ENCODE measurements at regions not wholly inside any gene's neighbourhood (a gene's known extent, or its start where the extent isn't known, plus 50 kb on each side); places are given as distances from the start of the nearest gene placed in this dataset.

GRCh38 chr3:163018664-163019063 is 1522.1 kb downstream of the OTOL1 start:
- H3K4me3 ChIP-seq (replicated peaks; ENCODE audit: low read depth, low read length) = no peak overlapping the region
- DNase-seq (ENCODE audit: low read depth) = no peak
- no peak for TF ChIP-seq CTCF (IDR thresholded peaks at IDR 0.05; ENCODE audit: low read length, missing control alignments)

GRCh38 chr3:163019260-163019659 is 1522.7 kb downstream of the OTOL1 start:
- TF ChIP-seq CTCF (IDR thresholded peaks at IDR 0.05; ENCODE audit: low read length, missing control alignments) = no peak
- no peak overlapping the region for H3K4me3 ChIP-seq (replicated peaks; ENCODE audit: low read depth, low read length)
- no peak for DNase-seq (ENCODE audit: low read depth)

- no peak for TF ChIP-seq CTCF (IDR thresholded peaks at IDR 0.05; ENCODE audit: low read length, missing control alignments)
- H3K4me3 ChIP-seq (replicated peaks; ENCODE audit: low read depth, low read length) = no peak overlapping the region
- no peak for DNase-seq (ENCODE audit: low read depth)
Measured at GRCh38 chr3:163033652-163034051, 1537.0 kb downstream of the OTOL1 start.

- H3K4me3 ChIP-seq (replicated peaks; ENCODE audit: low read depth, low read length) = no peak overlapping the region
- no peak for DNase-seq (ENCODE audit: low read depth)
- TF ChIP-seq CTCF (IDR thresholded peaks at IDR 0.05; ENCODE audit: low read length, missing control alignments) = no peak
Measured at GRCh38 chr3:163039636-163040035, 1543.0 kb downstream of the OTOL1 start.

- peak; percentile 48 for DNase-seq (ENCODE audit: low read depth)
- no peak overlapping the region for H3K4me3 ChIP-seq (replicated peaks; ENCODE audit: low read depth, low read length)
- peak; percentile 58 for TF ChIP-seq CTCF (IDR thresholded peaks at IDR 0.05; ENCODE audit: low read length, missing control alignments)
Measured at GRCh38 chr3:163043074-163043473, 1546.5 kb downstream of the OTOL1 start.

- no peak for TF ChIP-seq CTCF (IDR thresholded peaks at IDR 0.05; ENCODE audit: low read length, missing control alignments)
- no peak overlapping the region for H3K4me3 ChIP-seq (replicated peaks; ENCODE audit: low read depth, low read length)
- DNase-seq (ENCODE audit: low read depth) = no peak
Measured at GRCh38 chr3:163045945-163046344, 1549.3 kb downstream of the OTOL1 start.

GRCh38 chr3:163048881-163049280 is 1552.3 kb downstream of the OTOL1 start:
- no peak overlapping the region for H3K4me3 ChIP-seq (replicated peaks; ENCODE audit: low read depth, low read length)
- DNase-seq (ENCODE audit: low read depth) = peak; percentile 8
- no peak for TF ChIP-seq CTCF (IDR thresholded peaks at IDR 0.05; ENCODE audit: low read length, missing control alignments)
